ENCODE measurements at regions not wholly inside any gene's neighbourhood (a gene's known extent, or its start where the extent isn't known, plus 50 kb on each side); places are given as distances from the start of the nearest gene placed in this dataset.
"Not testable (repeated sequence)": the region's sequence is repeated elsewhere in the genome, so short reads cannot be mapped to it uniquely, and the experiment has no call there.

- CTCF ChIA-PET = no interaction called here
- Mint-ChIP-seq H3K27ac (no peak overlapping the region), H3K9me3 (ENCODE audit: low read depth) (peaks cover 7% of the 10 kb centered on the region), H3K4me3 (no peak overlapping the region), H3K36me3 (ENCODE audit: low read depth) (no peaks in the 10 kb centered on the region), H3K4me1 (no peaks in the 10 kb centered on the region), H3K27me3 (no peaks in the 10 kb centered on the region)
- DNase-seq (no peak), ATAC-seq (no peak)
- intact Hi-C loops (cut with DNase I, micrococcal nuclease) = no loop called here
- POLR2A ChIA-PET = interaction anchor here (0.6 kb wide), 1 partner anchor 411 kb away, joined by 4 read pairs; no protein-coding TSS in a partner anchor
Measured at GRCh38 chr18:39230086-39230803, 1664.6 kb upstream of the CELF4 start.

DNA sequence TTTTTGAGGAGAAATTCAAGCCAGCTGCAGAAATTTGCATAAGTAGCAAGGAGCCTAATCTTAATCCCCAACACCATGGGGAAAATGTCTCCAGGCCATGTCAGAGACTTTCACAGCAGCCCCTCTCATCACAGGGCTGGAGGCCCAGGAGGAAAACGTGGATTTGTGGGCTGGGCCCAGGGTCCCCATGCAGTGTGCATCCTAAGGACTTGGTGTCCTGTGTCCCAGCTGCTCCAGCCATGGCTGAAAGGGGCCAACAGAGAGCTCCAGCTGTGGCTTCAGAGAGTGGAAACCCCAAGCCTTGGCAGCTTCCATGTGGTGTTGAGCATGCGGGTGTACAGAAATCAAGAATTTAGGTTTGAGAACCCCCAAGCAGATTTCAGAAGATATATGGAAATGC is 1662.2 kb upstream of the CELF4 start:
- H3K4me3 Mint-ChIP-seq; H3K27me3 Mint-ChIP-seq; H3K4me1 Mint-ChIP-seq; H3K36me3 Mint-ChIP-seq (ENCODE audit: low read depth); intact Hi-C loops (cut with DNase I, micrococcal nuclease); H3K27ac Mint-ChIP-seq; DNase-seq; CTCF ChIA-PET; ATAC-seq; H3K9me3 Mint-ChIP-seq (ENCODE audit: low read depth): not testable (repeated sequence)
- POLR2A ChIA-PET = interaction anchor here (0.6 kb wide), 1 partner anchor 796 kb away, joined by 11 read pairs; no protein-coding TSS in a partner anchor

DNA sequence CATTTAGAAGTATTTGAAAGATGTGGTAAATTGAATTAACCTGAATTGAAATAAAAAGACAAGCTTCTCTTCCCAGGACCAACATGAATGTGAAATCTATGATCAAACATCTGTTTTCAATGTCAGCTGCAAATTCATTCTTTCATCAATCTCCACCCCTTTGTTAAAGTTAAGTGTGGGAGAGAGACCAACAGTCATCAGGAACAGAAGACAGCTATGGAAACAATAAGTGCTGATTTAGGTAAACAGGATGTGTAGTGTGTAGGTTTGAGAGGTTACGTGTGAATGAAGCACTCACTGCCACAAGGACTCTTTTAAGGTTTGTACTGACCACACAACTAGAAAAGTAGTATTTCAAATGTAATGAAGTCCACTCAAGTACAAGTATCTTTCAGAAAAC is 1659.8 kb upstream of the CELF4 start:
- Mint-ChIP-seq H3K9me3 (ENCODE audit: low read depth) (peaks cover 7% of the 10 kb centered on the region), H3K4me1 (no peaks in the 10 kb centered on the region), H3K27me3 (no peaks in the 10 kb centered on the region), H3K27ac (no peak overlapping the region), H3K36me3 (ENCODE audit: low read depth) (no peaks in the 10 kb centered on the region), H3K4me3 (no peak overlapping the region)
- CTCF ChIA-PET = interaction anchor here (0.7 kb wide), 1 partner anchor 37 kb away, joined by 3 read pairs; no protein-coding TSS in a partner anchor
- POLR2A ChIA-PET = no interaction called here
- DNase-seq (no peak), ATAC-seq (no peak)
- intact Hi-C loops (cut with DNase I, micrococcal nuclease) = no loop called here

- Mint-ChIP-seq H3K36me3 (ENCODE audit: low read depth) (no peaks in the 10 kb centered on the region), H3K27me3 (no peaks in the 10 kb centered on the region), H3K4me1 (no peaks in the 10 kb centered on the region), H3K9me3 (ENCODE audit: low read depth) (no peaks in the 10 kb centered on the region), H3K27ac (no peak overlapping the region), H3K4me3 (no peak overlapping the region)
- intact Hi-C loops (cut with DNase I, micrococcal nuclease) = no loop called here
- ChIA-PET POLR2A (no interaction called here), CTCF (no interaction called here)
- ATAC-seq (no peak), DNase-seq (no peak)
Measured at GRCh38 chr18:39223283-39223682, 1657.7 kb upstream of the CELF4 start.

- H3K36me3 Mint-ChIP-seq (ENCODE audit: low read depth) = no peaks in the 10 kb centered on the region
- no peak overlapping the region for H3K27ac Mint-ChIP-seq
- H3K4me1 Mint-ChIP-seq = no peaks in the 10 kb centered on the region
Measured at GRCh38 chr18:39215920-39216319, 1650.3 kb upstream of the CELF4 start.

GRCh38 chr18:39211461-39211860 is 1645.9 kb upstream of the CELF4 start:
- no peaks in the 10 kb centered on the region for H3K36me3 Mint-ChIP-seq (ENCODE audit: low read depth)
- no peaks in the 10 kb centered on the region for H3K4me1 Mint-ChIP-seq
- CTCF ChIA-PET = interaction anchor here (0.7 kb wide), 1 partner anchor 12 kb away, joined by 3 read pairs; no protein-coding TSS in a partner anchor
- no peaks in the 10 kb centered on the region for H3K27me3 Mint-ChIP-seq
- intact Hi-C loops (cut with DNase I, micrococcal nuclease) = no loop called here
- H3K4me3 Mint-ChIP-seq = no peak overlapping the region
- H3K27ac Mint-ChIP-seq = no peak overlapping the region
- peaks cover 13% of the 10 kb centered on the region for H3K9me3 Mint-ChIP-seq (ENCODE audit: low read depth)
- POLR2A ChIA-PET = no interaction called here
- ATAC-seq = no peak
- no peak for DNase-seq

More at GRCh38 chr18:39215920-39216319, 1650.3 kb upstream of the CELF4 start:
- DNase-seq (no peak), ATAC-seq (no peak)
- CTCF ChIA-PET = no interaction called here
- Mint-ChIP-seq H3K9me3 (ENCODE audit: low read depth) (peaks cover 8% of the 10 kb centered on the region), H3K27me3 (no peaks in the 10 kb centered on the region), H3K4me3 (no peak overlapping the region)
- intact Hi-C loops (cut with DNase I, micrococcal nuclease) = no loop called here
- POLR2A ChIA-PET = interaction anchor here (0.8 kb wide), 1 partner anchor 10 kb away, joined by 4 read pairs; no protein-coding TSS in a partner anchor

DNA sequence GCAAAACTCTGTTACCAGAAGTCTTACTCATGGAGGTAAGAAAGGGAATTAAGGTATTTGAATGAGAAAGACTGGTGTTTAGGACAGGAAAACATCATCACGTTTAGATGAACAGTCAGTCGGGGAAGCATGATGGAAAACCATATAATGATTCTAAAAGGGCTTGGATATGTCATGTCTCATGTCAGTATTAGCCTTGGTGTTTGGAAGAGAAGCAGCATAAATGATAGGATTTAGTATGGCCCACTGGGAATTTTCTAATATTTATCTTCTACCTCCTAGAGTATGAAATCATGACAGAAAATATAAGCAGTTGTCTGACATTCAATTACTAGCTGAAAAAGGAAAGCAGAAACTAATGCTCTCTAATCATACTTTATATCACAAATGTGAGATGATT is 1643.6 kb upstream of the CELF4 start:
- ATAC-seq (no peak), DNase-seq (no peak)
- H3K4me3 Mint-ChIP-seq = no peak overlapping the region
- no peaks in the 10 kb centered on the region for H3K27me3 Mint-ChIP-seq
- peaks cover 5% of the 10 kb centered on the region for H3K9me3 Mint-ChIP-seq (ENCODE audit: low read depth)
- H3K36me3 Mint-ChIP-seq (ENCODE audit: low read depth) = no peaks in the 10 kb centered on the region
- ChIA-PET CTCF (no interaction called here), POLR2A (no interaction called here)
- no peak overlapping the region for H3K27ac Mint-ChIP-seq
- intact Hi-C loops (cut with DNase I, micrococcal nuclease) = no loop called here
- H3K4me1 Mint-ChIP-seq = no peaks in the 10 kb centered on the region

- no peak overlapping the region for H3K4me3 Mint-ChIP-seq
- peaks cover 5% of the 10 kb centered on the region for H3K9me3 Mint-ChIP-seq (ENCODE audit: low read depth)
- no peak for ATAC-seq
- H3K27ac Mint-ChIP-seq = no peak overlapping the region
- DNase-seq = no peak
- CTCF ChIA-PET = interaction anchor here (0.6 to 1.0 kb wide), 3 partner anchors 40 to 124 kb away, joined by 3 to 4 read pairs (median 3); no protein-coding TSS in a partner anchor
- H3K4me1 Mint-ChIP-seq = no peaks in the 10 kb centered on the region
- no peaks in the 10 kb centered on the region for H3K36me3 Mint-ChIP-seq (ENCODE audit: low read depth)
- intact Hi-C loops (cut with DNase I, micrococcal nuclease) = no loop called here
- no peaks in the 10 kb centered on the region for H3K27me3 Mint-ChIP-seq
- POLR2A ChIA-PET = no interaction called here
Measured at GRCh38 chr18:39208729-39209128, 1643.1 kb upstream of the CELF4 start.

DNA sequence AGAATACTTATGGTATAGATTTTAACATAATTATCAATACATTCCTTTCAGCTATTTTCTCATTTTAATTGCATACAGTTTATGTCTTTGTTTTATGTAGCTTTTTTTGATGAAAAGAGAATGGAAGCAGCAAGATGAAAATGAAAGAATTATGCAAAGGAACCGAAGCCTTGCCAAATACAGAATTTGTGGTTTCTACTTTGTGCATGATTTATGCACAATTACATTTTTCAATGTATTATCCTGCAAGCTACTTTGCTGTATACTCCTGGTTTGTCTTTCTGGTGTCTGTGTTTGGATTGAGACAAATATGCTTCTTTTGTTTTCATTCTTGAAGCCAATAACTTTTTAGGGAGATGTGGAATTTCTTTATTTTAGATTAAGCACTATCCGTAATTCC is 1642.6 kb upstream of the CELF4 start:
- no peak for ATAC-seq
- H3K36me3 Mint-ChIP-seq (ENCODE audit: low read depth) = no peaks in the 10 kb centered on the region
- H3K27ac Mint-ChIP-seq = no peak overlapping the region
- H3K4me1 Mint-ChIP-seq = no peaks in the 10 kb centered on the region
- ChIA-PET CTCF (interaction anchor here (0.6 to 1.0 kb wide), 3 partner anchors 40 to 125 kb away, joined by 3 to 4 read pairs (median 3); no protein-coding TSS in a partner anchor), POLR2A (no interaction called here)
- peaks cover 2% of the 10 kb centered on the region for H3K27me3 Mint-ChIP-seq
- no peak for DNase-seq
- no peak overlapping the region for H3K4me3 Mint-ChIP-seq
- intact Hi-C loops (cut with DNase I, micrococcal nuclease) = no loop called here
- H3K9me3 Mint-ChIP-seq (ENCODE audit: low read depth) = peaks cover 5% of the 10 kb centered on the region

DNA sequence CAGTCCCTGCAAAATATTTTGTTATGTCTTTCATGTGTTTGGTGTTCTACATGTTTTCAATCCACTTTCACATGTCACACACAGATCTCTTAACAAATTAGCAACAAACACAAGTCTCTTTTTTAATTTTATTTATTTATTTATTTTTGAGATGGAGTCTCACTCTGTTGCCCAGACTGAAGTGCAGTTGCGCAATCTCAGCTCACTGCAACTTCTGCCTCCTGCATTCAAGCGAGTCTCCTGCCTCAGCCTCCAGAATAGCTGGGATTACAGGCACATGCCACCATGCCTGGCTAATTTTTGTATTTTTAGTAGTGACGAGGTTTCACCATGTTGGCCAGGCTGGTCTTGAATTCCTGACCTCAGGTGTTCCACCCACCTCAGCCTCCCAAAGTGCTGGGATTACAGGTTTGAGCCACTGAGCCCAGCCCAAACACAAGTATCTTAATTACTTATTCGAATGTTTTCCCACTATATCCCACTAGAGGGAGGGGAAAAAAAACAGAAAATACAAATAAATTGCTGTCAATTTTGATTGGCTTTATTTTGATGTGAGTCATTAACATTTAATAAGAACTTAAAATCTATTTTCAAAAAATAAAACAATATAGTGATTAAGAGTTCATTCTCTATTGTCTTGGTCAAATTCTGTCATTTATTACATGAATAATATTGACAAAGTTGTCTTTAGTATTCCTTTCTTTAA is 1641.0 kb upstream of the CELF4 start:
- CTCF ChIA-PET; POLR2A ChIA-PET; H3K4me1 Mint-ChIP-seq; H3K36me3 Mint-ChIP-seq (ENCODE audit: low read depth); H3K9me3 Mint-ChIP-seq (ENCODE audit: low read depth); H3K4me3 Mint-ChIP-seq; H3K27me3 Mint-ChIP-seq; DNase-seq; intact Hi-C loops (cut with DNase I, micrococcal nuclease); H3K27ac Mint-ChIP-seq; ATAC-seq: not testable (repeated sequence)

- ATAC-seq = peak; percentile 49
Measured at GRCh38 chr18:39205565-39206195, 1640.1 kb upstream of the CELF4 start.

DNA sequence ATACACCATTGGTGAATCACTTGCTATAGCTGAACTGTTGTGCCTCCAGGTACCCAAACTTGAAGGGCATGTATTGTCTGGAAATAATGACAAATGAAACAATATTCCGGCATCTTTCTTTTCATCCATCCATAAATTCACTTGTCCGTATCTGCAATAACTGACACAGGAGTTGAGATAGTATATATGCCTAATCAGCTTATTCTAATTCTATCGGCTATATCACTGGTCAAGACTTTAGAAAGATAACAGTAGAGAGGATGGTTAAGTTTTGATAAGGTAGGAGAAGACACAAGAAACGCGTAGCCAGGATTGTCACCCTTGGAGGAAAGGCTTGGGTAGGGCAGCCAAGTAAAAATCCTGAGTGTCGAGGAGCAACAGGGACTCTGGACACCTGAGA is 1634.6 kb upstream of the CELF4 start:
- intact Hi-C loops (cut with DNase I, micrococcal nuclease) = no loop called here
- no peak for ATAC-seq
- DNase-seq = no peak
- no peak overlapping the region for H3K27ac Mint-ChIP-seq
- H3K9me3 Mint-ChIP-seq (ENCODE audit: low read depth) = peaks cover 4% of the 10 kb centered on the region
- H3K4me1 Mint-ChIP-seq = no peaks in the 10 kb centered on the region
- no peaks in the 10 kb centered on the region for H3K36me3 Mint-ChIP-seq (ENCODE audit: low read depth)
- CTCF ChIA-PET = no interaction called here
- no peak overlapping the region for H3K4me3 Mint-ChIP-seq
- peaks cover 2% of the 10 kb centered on the region for H3K27me3 Mint-ChIP-seq
- POLR2A ChIA-PET = no interaction called here

More at GRCh38 chr18:39205565-39206195, 1640.1 kb upstream of the CELF4 start:
- intact Hi-C loops (cut with DNase I, micrococcal nuclease) = no loop called here
- Mint-ChIP-seq H3K27ac (no peak overlapping the region), H3K4me3 (no peak overlapping the region), H3K27me3 (peaks cover 2% of the 10 kb centered on the region), H3K9me3 (ENCODE audit: low read depth) (peaks cover 7% of the 10 kb centered on the region), H3K4me1 (no peaks in the 10 kb centered on the region), H3K36me3 (ENCODE audit: low read depth) (no peaks in the 10 kb centered on the region)
- peak; percentile 6 for DNase-seq
- ChIA-PET POLR2A (no interaction called here), CTCF (no interaction called here)

Measured in activated CD4-positive, alpha-beta T cell treated with anti-CD3 and anti-CD28 coated beads for 36 hours (primary cell).